ENCODE measurements at regions not wholly inside any gene's neighbourhood (a gene's known extent, or its start where the extent isn't known, plus 50 kb on each side); places are given as distances from the start of the nearest gene placed in this dataset.

DNA sequence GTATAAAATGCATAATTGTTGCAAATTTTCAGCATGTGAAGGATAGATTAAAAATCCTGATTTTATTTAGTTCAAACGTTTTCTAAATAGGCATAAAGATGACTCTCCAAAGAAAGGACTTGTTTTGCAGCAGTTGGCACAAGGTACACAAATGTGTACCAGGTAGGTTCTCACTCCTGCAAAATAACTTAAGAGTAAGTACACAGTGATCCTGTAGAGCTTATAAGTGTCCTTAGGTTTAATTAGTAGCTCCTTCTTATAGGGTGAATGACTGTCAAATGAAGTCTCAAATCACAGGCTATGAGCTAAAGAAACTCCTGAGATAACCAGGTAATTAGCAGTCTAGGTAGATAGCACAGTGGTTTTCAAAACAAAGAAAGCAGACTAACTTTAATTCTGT, 330.6 kb upstream of the MDGA2 start:
- TF ChIP-seq, protein P1, sequence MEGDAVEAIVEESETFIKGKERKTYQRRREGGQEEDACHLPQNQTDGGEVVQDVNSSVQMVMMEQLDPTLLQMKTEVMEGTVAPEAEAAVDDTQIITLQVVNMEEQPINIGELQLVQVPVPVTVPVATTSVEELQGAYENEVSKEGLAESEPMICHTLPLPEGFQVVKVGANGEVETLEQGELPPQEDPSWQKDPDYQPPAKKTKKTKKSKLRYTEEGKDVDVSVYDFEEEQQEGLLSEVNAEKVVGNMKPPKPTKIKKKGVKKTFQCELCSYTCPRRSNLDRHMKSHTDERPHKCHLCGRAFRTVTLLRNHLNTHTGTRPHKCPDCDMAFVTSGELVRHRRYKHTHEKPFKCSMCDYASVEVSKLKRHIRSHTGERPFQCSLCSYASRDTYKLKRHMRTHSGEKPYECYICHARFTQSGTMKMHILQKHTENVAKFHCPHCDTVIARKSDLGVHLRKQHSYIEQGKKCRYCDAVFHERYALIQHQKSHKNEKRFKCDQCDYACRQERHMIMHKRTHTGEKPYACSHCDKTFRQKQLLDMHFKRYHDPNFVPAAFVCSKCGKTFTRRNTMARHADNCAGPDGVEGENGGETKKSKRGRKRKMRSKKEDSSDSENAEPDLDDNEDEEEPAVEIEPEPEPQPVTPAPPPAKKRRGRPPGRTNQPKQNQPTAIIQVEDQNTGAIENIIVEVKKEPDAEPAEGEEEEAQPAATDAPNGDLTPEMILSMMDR (conservative IDR thresholded peaks at IDR 0.05), result no peak
- TF ChIP-seq ZFX (IDR thresholded peaks at IDR 0.05), result no peak

All from C4-2B (cell line).